ENCODE measurements at regions not wholly inside any gene's neighbourhood (a gene's known extent, or its start where the extent isn't known, plus 50 kb on each side); places are given as distances from the start of the nearest gene placed in this dataset.

- no peak for DNase-seq (ENCODE audit: low spot score)
- no peak overlapping the region for H3K27ac Mint-ChIP-seq
- H3K4me1 Mint-ChIP-seq, result no peaks in the 10 kb centered on the region
- peaks cover 10% of the 10 kb centered on the region; the same call in 1 of the 2 replicates for H3K9me3 Mint-ChIP-seq
- ChIA-PET POLR2A (no interaction called here), CTCF (no interaction called here)
- TF ChIP-seq JUN (CRISPR knock-in tag; IDR thresholded peaks at IDR 0.05) (no peak), RELA (CRISPR knock-in tag; IDR thresholded peaks at IDR 0.05; ENCODE audit: borderline replicate concordance) (no peak), IRF1 (CRISPR knock-in tag; IDR thresholded peaks at IDR 0.05) (no peak), ZBTB21 (CRISPR knock-in tag; IDR thresholded peaks at IDR 0.05; ENCODE audit: borderline replicate concordance) (no peak), ZNF396 (CRISPR knock-in tag; IDR thresholded peaks at IDR 0.05; ENCODE audit: borderline replicate concordance) (no peak), NFE2L1 (CRISPR knock-in tag; IDR thresholded peaks at IDR 0.05) (no peak), ZNF281 (CRISPR knock-in tag; IDR thresholded peaks at IDR 0.05) (no peak), AR (CRISPR knock-in tag; IDR thresholded peaks at IDR 0.05) (no peak), ZSCAN18 (CRISPR knock-in tag; IDR thresholded peaks at IDR 0.05) (no peak), MLX (CRISPR knock-in tag; IDR thresholded peaks at IDR 0.05) (no peak), ZNF219 (CRISPR knock-in tag; IDR thresholded peaks at IDR 0.05; ENCODE audit: borderline replicate concordance) (no peak), FOXP1 (CRISPR knock-in tag; IDR thresholded peaks at IDR 0.05; ENCODE audit: borderline replicate concordance) (no peak), SOX15 (CRISPR knock-in tag; IDR thresholded peaks at IDR 0.05) (no peak), TEAD1 (CRISPR knock-in tag; IDR thresholded peaks at IDR 0.05) (no peak), CREB1 (CRISPR knock-in tag; IDR thresholded peaks at IDR 0.05) (no peak), NFATC4 (CRISPR knock-in tag; IDR thresholded peaks at IDR 0.05) (no peak), ATF2 (CRISPR knock-in tag; IDR thresholded peaks at IDR 0.05; ENCODE audit: borderline replicate concordance, low read depth) (no peak), ZNF532 (CRISPR knock-in tag; IDR thresholded peaks at IDR 0.05; ENCODE audit: borderline replicate concordance) (no peak), CTCF (IDR thresholded peaks at IDR 0.05) (no peak)
- no peaks in the 10 kb centered on the region for H3K36me3 Mint-ChIP-seq
- ATAC-seq, result no peak
- H3K27me3 Mint-ChIP-seq (ENCODE audit: low read depth), result no peaks in the 10 kb centered on the region
- no peak overlapping the region for H3K4me3 Mint-ChIP-seq
Measured at GRCh38 chr2:67706082-67706481, 308.9 kb downstream of the ETAA1 start.
